IPS-18a (cell line): ENCODE measurements at regions not wholly inside any gene's neighbourhood (a gene's known extent, or its start where the extent isn't known, plus 50 kb on each side); places are given as distances from the start of the nearest gene placed in this dataset.
"Not testable (repeated sequence)": the region's sequence is repeated elsewhere in the genome, so short reads cannot be mapped to it uniquely, and the experiment has no call there.

ENCODE experiments used
- H3K27ac ChIP-seq: one replicate; pipeline ENCODE4 v1.5.1; 2013; ENCODE audit warnings: low read length
- H3K27me3 ChIP-seq: one replicate; pipeline ENCODE4 v1.6.1; 2013; ENCODE audit warnings: mild to moderate bottlenecking, low read length; ENCODE audit not compliant: control insufficient read depth, insufficient read depth
- H3K36me3 ChIP-seq: one replicate; pipeline ENCODE4 v1.6.1; 2013; ENCODE audit warnings: low read depth, low read length; ENCODE audit not compliant: control insufficient read depth
- H3K4me1 ChIP-seq: one replicate; pipeline ENCODE4 v1.6.1; 2013; ENCODE audit warnings: low read depth, low read length; ENCODE audit not compliant: control insufficient read depth
- H3K4me3 ChIP-seq: one replicate; pipeline ENCODE4 v1.5.1; 2013; ENCODE audit warnings: low read length
- H3K9ac ChIP-seq: one replicate; pipeline ENCODE4 v1.6.1; 2013; ENCODE audit warnings: mild to moderate bottlenecking, low read length, moderate library complexity
- H3K9me3 ChIP-seq: one replicate; pipeline ENCODE4 v1.6.1; 2013; ENCODE audit warnings: low read depth, low read length; ENCODE audit not compliant: control insufficient read depth

- H3K9ac ChIP-seq: no peak overlapping the region
- H3K36me3 ChIP-seq: no peaks in the 10 kb centered on the region
- no peaks in the 10 kb centered on the region for H3K27me3 ChIP-seq
- no peaks in the 10 kb centered on the region for H3K9me3 ChIP-seq
- no peaks in the 10 kb centered on the region for H3K4me1 ChIP-seq
- H3K4me3 ChIP-seq: no peak overlapping the region
- H3K27ac ChIP-seq: no peak overlapping the region
Measured at GRCh38 chr4:126890383-126890782, 742.4 kb upstream of the INTU start.

GRCh38 chr4:126890994-126891393, 741.8 kb upstream of the INTU start:
- Histone ChIP-seq H3K9ac (no peak overlapping the region), H3K36me3 (no peaks in the 10 kb centered on the region), H3K4me1 (no peaks in the 10 kb centered on the region), H3K27me3 (no peaks in the 10 kb centered on the region), H3K9me3 (no peaks in the 10 kb centered on the region), H3K4me3 (no peak overlapping the region), H3K27ac (no peak overlapping the region)

- H3K27me3 ChIP-seq: no peaks in the 10 kb centered on the region
- H3K36me3 ChIP-seq: no peaks in the 10 kb centered on the region
- no peak overlapping the region for H3K27ac ChIP-seq
- H3K4me3 ChIP-seq: no peak overlapping the region
- no peaks in the 10 kb centered on the region for H3K4me1 ChIP-seq
- H3K9ac ChIP-seq: no peak overlapping the region
- peaks cover 6% of the 10 kb centered on the region for H3K9me3 ChIP-seq
Measured at GRCh38 chr4:126894963-126895362, 737.8 kb upstream of the INTU start.

GRCh38 chr4:126895988-126896570, 736.7 kb upstream of the INTU start:
- Histone ChIP-seq H3K27me3 (no peaks in the 10 kb centered on the region), H3K27ac (no peak overlapping the region), H3K9ac (no peak overlapping the region), H3K4me1 (no peaks in the 10 kb centered on the region), H3K9me3 (peaks cover 6% of the 10 kb centered on the region), H3K36me3 (no peaks in the 10 kb centered on the region), H3K4me3 (no peak overlapping the region)

GRCh38 chr4:126897038-126897437, 735.7 kb upstream of the INTU start:
- no peaks in the 10 kb centered on the region for H3K27me3 ChIP-seq
- H3K9ac ChIP-seq: no peak overlapping the region
- H3K36me3 ChIP-seq: no peaks in the 10 kb centered on the region
- H3K4me1 ChIP-seq: no peaks in the 10 kb centered on the region
- no peak overlapping the region for H3K4me3 ChIP-seq
- H3K27ac ChIP-seq: no peak overlapping the region
- peaks cover 6% of the 10 kb centered on the region for H3K9me3 ChIP-seq

- no peak overlapping the region for H3K9ac ChIP-seq
- H3K4me3 ChIP-seq: no peak overlapping the region
- no peaks in the 10 kb centered on the region for H3K4me1 ChIP-seq
- peaks cover 6% of the 10 kb centered on the region for H3K9me3 ChIP-seq
- no peaks in the 10 kb centered on the region for H3K36me3 ChIP-seq
- H3K27ac ChIP-seq: no peak overlapping the region
- no peaks in the 10 kb centered on the region for H3K27me3 ChIP-seq
Measured at GRCh38 chr4:126898815-126899214, 733.9 kb upstream of the INTU start.

- no peaks in the 10 kb centered on the region for H3K36me3 ChIP-seq
- H3K4me1 ChIP-seq: no peaks in the 10 kb centered on the region
- no peak overlapping the region for H3K27ac ChIP-seq
- H3K4me3 ChIP-seq: no peak overlapping the region
- peaks cover 6% of the 10 kb centered on the region for H3K9me3 ChIP-seq
- H3K9ac ChIP-seq: no peak overlapping the region
- H3K27me3 ChIP-seq: no peaks in the 10 kb centered on the region
Measured at GRCh38 chr4:126899331-126899801, 733.4 kb upstream of the INTU start.

- no peak overlapping the region for H3K27ac ChIP-seq
- H3K4me3 ChIP-seq: no peak overlapping the region
- H3K27me3 ChIP-seq: no peaks in the 10 kb centered on the region
- H3K36me3 ChIP-seq: no peaks in the 10 kb centered on the region
- H3K4me1 ChIP-seq: no peaks in the 10 kb centered on the region
- H3K9ac ChIP-seq: no peak overlapping the region
- H3K9me3 ChIP-seq: no peaks in the 10 kb centered on the region
Measured at GRCh38 chr4:126906466-126906865, 726.3 kb upstream of the INTU start.

- no peaks in the 10 kb centered on the region for H3K4me1 ChIP-seq
- H3K36me3 ChIP-seq: no peaks in the 10 kb centered on the region
- no peak overlapping the region for H3K27ac ChIP-seq
- no peak overlapping the region for H3K4me3 ChIP-seq
- H3K27me3 ChIP-seq: no peaks in the 10 kb centered on the region
- no peak overlapping the region for H3K9ac ChIP-seq
- no peaks in the 10 kb centered on the region for H3K9me3 ChIP-seq
Measured at GRCh38 chr4:126907389-126907788, 725.4 kb upstream of the INTU start.

GRCh38 chr4:126916049-126916625, 716.6 kb upstream of the INTU start:
- H3K9me3 ChIP-seq: no peaks in the 10 kb centered on the region
- no peak overlapping the region for H3K4me3 ChIP-seq
- H3K9ac ChIP-seq: no peak overlapping the region
- no peaks in the 10 kb centered on the region for H3K36me3 ChIP-seq
- H3K27ac ChIP-seq: no peak overlapping the region
- H3K27me3 ChIP-seq: no peaks in the 10 kb centered on the region
- no peaks in the 10 kb centered on the region for H3K4me1 ChIP-seq

GRCh38 chr4:126916626-126917140, 716.1 kb upstream of the INTU start:
- Histone ChIP-seq H3K9me3 (no peaks in the 10 kb centered on the region), H3K4me1 (no peaks in the 10 kb centered on the region), H3K36me3 (no peaks in the 10 kb centered on the region), H3K27me3 (no peaks in the 10 kb centered on the region), H3K27ac (no peak overlapping the region), H3K4me3 (no peak overlapping the region), H3K9ac (no peak overlapping the region)

- H3K4me1 ChIP-seq, H3K27ac ChIP-seq, H3K27me3 ChIP-seq, H3K36me3 ChIP-seq, H3K9ac ChIP-seq, H3K4me3 ChIP-seq, H3K9me3 ChIP-seq: not testable (repeated sequence)
Measured at GRCh38 chr4:126922328-126922938, 710.3 kb upstream of the INTU start.
